IPS DF 4.7 (cell line): ENCODE measurements at regions not wholly inside any gene's neighbourhood (a gene's known extent, or its start where the extent isn't known, plus 50 kb on each side); places are given as distances from the start of the nearest gene placed in this dataset.
"Not testable (repeated sequence)": the region's sequence is repeated elsewhere in the genome, so short reads cannot be mapped to it uniquely, and the experiment has no call there.

Experiments
- DNase-seq: peaks from one replicate; pipeline ENCODE4 v3.0.0-alpha.2; 2013; ENCODE audit warnings: low spot score; ENCODE audit errors: extremely low read depth

GRCh38 chr2:133972786-133973185 lies 281.1 kb upstream of the MGAT5 start:
- DNase-seq: no peak

DNA sequence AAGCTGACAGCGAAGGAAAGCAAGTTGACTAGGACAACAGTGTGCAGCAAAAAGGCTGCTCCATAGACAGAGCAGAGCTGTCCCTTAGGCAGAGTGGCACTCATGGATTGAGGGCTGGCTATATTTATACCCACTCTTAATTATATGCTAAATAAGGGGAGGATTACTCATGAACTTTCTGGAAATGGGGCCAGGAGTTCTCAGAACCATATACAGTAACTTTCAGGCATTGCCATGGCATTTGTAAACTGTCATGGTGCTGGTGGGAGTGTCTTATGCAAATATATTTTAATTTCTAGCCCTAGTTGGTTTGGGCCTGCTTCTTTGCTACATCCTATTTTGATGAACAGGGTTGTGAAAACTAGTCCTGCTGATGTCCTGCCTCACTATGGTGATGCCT lies 279.5 kb upstream of the MGAT5 start:
- no peak for DNase-seq

DNA sequence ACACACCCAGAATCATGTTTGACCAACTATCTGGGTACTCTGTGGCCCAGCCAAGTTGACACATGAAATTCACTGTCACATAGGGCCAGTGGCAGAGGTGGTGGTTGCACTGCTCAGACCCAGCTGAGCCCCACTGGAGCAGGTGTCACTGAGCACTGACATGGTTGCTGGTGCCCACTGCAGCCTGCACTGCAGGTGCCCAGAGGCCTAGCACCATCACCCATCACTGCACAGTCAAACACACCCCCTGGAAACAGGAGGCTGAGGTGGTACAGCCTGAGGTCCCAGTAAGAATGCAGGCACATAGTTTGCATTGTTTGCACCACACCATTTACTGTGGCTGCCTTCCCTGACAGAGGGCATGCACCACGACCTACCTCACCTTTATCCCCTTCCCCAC lies 278.7 kb upstream of the MGAT5 start:
- no peak for DNase-seq

DNA sequence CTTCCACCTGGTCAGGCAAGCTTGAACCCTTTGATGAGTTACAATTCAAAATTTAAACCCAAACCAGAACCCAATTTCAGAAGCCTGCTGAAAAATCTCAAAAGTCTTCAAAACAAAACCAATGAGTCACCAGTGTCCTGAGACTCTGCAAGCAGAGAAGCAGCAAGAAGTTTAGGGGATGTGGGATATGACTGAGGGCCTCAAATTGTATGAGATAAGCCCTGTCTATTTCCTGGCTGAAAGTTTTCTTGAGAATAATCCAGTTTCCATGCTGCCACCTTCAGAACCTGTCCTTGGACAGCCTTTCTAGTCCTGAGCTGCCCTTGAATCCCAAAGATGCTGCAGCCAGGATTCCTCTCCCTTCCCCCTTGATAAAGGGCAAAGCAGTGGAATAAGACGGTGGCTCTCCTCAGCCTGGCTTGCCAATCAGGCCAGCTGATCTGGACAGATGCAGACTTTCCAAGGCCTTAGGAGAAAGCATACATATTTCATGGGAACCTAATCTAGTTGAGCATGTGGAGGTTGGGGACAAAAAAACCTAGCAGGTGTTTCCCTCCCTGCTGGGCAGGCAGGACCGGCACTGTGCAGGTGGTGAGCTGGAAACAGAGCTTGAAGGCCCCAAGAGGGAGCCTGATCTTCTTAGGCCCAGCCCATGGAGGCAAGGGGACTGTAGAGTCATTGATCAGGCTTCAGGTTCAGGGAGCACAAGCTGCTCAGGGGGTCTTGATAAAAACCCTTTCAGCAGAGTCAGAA lies 278.0 kb upstream of the MGAT5 start:
- DNase-seq: no peak

- DNase-seq: no peak
These were observed 277.2 kb upstream of the MGAT5 start for GRCh38 chr2:133976659-133977058.

- DNase-seq: no peak
These were observed 276.5 kb upstream of the MGAT5 start for GRCh38 chr2:133977405-133977804.

DNA sequence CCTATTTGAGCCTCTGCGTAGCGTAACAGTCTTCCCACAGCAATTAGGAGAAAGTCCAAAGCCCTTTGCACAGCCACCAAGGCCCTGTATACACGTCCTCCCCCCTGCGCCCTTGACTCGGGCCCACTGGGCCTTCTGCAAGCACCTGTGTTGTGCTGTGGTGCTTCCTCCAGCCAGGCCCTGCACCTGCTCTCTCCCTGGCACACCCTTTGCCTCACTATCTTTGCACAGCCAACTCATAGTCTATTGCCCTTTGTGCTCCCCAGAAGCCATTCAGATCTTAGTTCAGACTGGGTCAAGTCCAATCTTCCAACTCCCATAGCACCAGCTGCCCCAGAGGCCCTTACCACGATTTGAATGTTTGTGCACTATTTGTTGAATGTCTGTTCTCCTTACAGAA lies 271.6 kb upstream of the MGAT5 start:
- DNase-seq: no peak

DNA sequence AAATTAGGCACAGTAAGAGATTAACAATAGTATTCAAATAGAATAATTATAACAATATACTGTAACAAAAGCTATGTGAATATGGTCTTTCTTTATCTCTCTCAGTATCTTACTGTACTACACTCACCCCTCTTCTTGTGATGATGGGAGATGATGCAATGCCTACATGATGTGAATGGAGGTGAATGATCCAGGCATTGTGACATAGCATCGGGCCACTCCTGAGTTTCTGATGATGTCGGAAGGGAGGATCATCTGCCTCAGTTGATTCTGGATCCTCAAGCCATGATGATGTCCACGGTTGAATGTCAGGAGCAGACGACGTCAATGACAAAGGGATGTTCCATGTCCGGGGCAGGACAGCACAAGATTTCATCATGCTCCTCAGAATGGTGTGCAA lies 268.3 kb upstream of the MGAT5 start:
- no peak for DNase-seq

DNA sequence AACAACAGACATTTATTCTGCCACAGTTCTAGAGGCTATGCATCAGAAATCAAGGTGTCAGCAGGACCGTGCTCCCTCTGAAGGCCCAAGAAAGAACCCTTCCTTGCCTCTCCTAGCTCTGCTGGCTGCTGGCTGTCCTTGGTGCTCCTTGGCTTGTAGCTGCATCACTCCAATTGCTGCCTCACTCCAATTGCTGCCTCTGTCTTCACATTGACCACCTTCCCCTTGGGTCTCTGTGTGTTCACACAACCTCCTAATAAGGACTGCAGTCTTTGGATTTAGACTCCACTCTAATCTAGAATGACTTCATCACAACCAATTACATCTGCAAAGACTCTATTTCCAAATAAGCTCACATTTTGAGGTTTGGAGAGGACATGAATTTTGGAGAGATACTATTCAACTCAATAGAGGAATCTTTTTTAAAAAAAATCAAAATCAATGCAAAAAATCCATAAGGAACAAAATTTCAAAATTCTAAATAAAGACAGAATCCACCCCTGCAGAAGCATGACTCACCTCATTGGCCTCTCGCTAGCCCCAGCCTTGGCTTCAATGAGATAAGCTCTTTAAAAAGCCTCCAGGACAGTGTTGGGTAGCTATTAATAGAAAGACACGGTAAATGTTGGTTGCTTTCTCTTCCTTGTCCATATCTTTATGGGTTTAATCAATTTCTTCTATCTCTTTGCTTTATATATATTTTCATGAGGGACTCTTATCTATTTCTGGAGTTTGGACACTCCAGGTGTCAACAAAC lies 267.6 kb upstream of the MGAT5 start:
- no peak for DNase-seq

GRCh38 chr2:133986881-133987795 lies 266.7 kb upstream of the MGAT5 start:
- no peak for DNase-seq

GRCh38 chr2:133988316-133988891 lies 265.5 kb upstream of the MGAT5 start:
- no peak for DNase-seq

DNA sequence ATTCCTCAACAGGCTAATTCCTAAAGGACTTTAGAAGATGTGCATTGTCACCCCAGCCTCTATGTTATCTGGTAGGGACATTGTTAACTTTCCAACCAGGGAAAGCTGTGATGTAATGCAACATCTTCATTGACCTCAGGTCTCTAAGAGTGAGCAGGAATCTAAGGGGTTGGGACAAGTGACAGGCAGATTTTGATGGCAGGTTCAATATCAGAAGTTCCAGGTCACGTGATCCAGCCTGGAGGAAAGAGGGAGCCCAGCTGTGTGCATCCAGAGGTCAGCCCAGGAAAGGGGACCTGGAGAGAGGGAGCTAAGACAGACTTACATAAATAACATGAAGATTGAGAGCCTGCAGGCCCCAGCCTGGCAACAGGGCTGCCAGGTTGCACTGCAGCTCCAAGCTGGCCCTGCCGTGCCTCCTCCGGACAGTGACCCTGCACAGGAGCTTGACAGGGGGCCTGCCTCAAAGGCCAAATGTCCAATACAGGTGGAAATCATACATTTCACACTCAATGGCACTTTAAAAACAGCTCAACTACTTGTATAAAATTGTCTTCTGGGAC lies 262.2 kb upstream of the MGAT5 start:
- DNase-seq: no peak

GRCh38 chr2:133992454-133992853 lies 261.4 kb upstream of the MGAT5 start:
- no peak for DNase-seq

DNA sequence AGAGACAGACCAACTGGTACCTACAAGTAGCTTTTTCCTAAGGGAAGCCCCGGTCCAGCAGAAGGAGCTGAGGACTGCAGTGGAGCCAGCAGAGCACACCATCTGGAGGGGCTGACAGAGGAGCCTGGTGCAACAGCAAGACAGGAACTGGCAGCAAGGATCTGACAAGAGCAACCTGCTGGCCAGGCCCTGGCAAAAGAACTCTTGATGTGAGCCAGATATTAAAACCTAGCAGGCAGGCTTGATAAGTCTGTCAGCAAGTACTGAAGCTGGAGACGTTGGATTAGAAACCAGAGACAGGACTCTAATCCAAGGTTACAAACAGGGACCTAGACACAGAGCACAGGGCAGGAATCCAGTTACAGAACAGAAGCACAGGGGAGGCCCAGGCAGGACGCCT lies 260.7 kb upstream of the MGAT5 start:
- DNase-seq: no peak

DNA sequence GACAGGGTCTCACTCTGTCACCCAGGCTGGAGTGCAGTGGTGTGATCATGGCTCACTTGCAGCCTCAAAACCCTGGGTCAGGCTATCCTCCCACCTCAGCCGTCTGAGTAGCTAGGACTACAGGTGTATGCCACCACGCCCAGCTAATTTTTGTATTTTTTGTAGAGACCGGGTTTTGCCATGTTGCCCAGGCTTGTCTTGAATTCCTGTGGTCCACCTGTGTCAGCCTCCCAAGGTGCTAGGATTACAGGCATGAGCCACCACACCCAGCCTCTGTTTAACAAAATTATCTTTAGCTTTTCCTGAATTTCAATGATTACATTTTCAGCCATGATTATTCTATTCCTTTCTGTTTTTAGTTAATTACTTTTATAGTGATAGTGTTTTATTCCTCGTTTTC lies 255.1 kb upstream of the MGAT5 start:
- DNase-seq: not testable (repeated sequence)

DNA sequence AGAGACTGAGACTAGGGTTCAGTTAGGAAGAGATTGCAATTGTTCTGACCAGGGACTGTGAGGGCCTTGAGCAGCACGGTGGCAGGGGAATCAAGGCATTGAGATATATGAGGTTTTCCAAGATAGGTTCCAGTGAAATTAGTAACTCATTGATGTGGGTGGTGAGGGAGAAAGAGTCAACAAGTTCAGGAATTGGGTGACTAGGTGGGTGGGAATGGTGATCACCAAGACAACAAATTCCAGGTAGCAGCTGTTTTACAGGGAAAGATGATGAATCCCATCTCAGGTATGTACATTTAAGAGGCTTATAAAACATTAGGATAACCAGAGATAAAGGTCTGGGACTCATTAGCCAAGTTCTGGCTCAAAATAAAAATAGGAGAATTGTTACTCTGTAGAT lies 251.5 kb upstream of the MGAT5 start:
- no peak for DNase-seq

DNA sequence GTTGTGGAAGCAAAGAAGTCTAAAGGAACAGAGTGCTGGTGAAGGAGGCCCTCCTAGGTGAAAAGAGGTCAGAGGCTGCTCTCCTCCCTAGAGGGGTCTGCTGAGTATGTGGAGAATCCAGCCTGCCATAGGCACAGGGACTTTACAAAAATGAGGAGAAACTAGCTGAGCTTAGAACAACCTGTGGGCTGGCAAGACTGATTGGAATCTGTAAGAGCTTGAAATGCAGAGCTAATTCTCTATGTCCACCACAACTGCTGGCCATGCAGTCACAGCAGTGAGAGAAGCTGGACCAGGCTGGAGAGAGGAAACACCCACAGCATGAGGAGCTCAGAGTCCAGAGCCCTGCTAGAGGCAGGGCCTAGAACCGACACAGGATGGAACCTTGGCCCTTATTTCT lies 251.0 kb upstream of the MGAT5 start:
- no peak for DNase-seq

DNA sequence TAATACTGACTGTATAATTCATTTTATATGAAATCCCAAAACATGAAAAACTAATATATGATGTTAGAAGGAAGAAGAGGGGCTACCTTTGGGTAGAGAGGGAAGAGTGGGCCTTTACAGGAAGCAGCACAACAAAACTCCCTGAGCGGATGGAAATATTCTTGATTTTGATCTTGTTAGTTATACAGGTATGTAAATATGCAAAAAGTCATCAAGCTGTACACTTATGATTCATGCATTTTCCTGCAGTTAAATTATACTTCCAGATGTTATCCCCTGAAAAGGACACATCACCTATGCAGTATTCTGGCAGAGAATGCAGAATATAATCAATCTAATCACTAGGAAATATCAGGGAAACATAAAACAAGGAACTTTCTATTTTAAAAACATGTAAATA lies 249.4 kb upstream of the MGAT5 start:
- DNase-seq: no peak

DNA sequence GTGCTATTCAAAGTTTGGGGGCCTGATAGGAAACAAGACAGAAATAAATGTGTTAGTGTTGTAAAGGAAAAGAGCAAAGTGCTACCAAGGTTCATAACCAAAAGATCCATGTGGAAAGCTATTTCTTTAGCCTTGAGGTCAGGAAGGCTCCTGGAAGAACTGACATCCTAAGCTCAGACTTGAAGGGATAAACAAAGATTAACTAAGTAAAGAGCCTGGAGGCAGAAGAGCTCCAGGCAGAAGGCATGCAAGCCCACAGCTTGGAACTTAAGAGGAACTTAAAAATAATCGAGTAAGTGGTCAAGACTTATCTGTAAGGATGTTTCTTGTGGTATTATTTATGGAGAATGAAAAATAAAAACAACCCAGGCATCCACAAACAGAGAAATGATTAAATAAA lies 245.0 kb upstream of the MGAT5 start:
- DNase-seq: no peak

GRCh38 chr2:134009440-134009839 lies 244.4 kb upstream of the MGAT5 start:
- no peak for DNase-seq

GRCh38 chr2:134009906-134010305 lies 244.0 kb upstream of the MGAT5 start:
- DNase-seq: not testable (repeated sequence)
